Left ventricle myocardium inferior (tissue), 1 donor: ENCODE measurements at regions not wholly inside any gene's neighbourhood (a gene's known extent, or its start where the extent isn't known, plus 50 kb on each side); places are given as distances from the start of the nearest gene placed in this dataset.
"Not testable (repeated sequence)": the region's sequence is repeated elsewhere in the genome, so short reads cannot be mapped to it uniquely, and the experiment has no call there.

ENCODE experiments used
- DNase-seq: peaks from one replicate; pipeline ENCODE4 v3.0.0-alpha.2; 2020
- H3K27ac ChIP-seq: fragments of 200-600 bp; replicated peaks from 2 replicates; pipeline ENCODE4 v1.8.0; 2021
- H3K27me3 ChIP-seq: fragments of 200-600 bp; 2 replicates; pipeline ENCODE4 v1.8.0; 2021; ENCODE audit warnings: low read depth
- H3K36me3 ChIP-seq: fragments of 200-600 bp; 2 replicates; pipeline ENCODE4 v1.8.0; 2021
- H3K4me1 ChIP-seq: fragments of 200-600 bp; 2 replicates; pipeline ENCODE4 v1.8.0; 2021
- H3K4me3 ChIP-seq: fragments of 200-600 bp; 2 replicates; pipeline ENCODE4 v1.8.0; 2021; ENCODE audit warnings: mild to moderate bottlenecking, moderate library complexity
- H3K9me3 ChIP-seq: fragments of 200-600 bp; replicated peaks from 2 replicates; pipeline ENCODE4 v1.8.0; 2021
- CTCF ChIP-seq: fragments of 200-600 bp; IDR thresholded peaks from 2 replicates; pipeline ENCODE4 v1.8.0; 2021; ENCODE audit warnings: antibody characterized with exemption, mild to moderate bottlenecking, borderline replicate concordance
- intact Hi-C: fragments of 100-400 bp; cut with micrococcal nuclease; formaldehyde crosslinking; loops from one replicate; pipeline ENCODE4 v1.11.0; 2022
- donor health status: DM: no; HTN: yes; CAD: no; lungs with severe emphysema.

- no peaks in the 10 kb centered on the region for H3K27me3 ChIP-seq
- H3K36me3 ChIP-seq = no peaks in the 10 kb centered on the region
- TF ChIP-seq CTCF = no peak
- intact Hi-C loops = no loop called here
- H3K27ac ChIP-seq = no peak overlapping the region
- peaks cover 16% of the 10 kb centered on the region for H3K4me1 ChIP-seq
- DNase-seq = no peak
- H3K4me3 ChIP-seq = no peak overlapping the region
- peaks cover 8% of the 10 kb centered on the region for H3K9me3 ChIP-seq
These were observed 484.4 kb downstream of the ATP23 start for GRCh38 chr12:58425481-58426392.

- intact Hi-C loops, H3K27me3 ChIP-seq, H3K4me3 ChIP-seq, H3K36me3 ChIP-seq, DNase-seq, H3K9me3 ChIP-seq, H3K27ac ChIP-seq: not testable (repeated sequence)
- H3K4me1 ChIP-seq = peaks cover 16% of the 10 kb centered on the region
These were observed 485.1 kb downstream of the ATP23 start for GRCh38 chr12:58426437-58426836.

GRCh38 chr12:58433959-58434358 is 486.3 kb downstream of the LRIG3 start:
- no peaks in the 10 kb centered on the region for H3K9me3 ChIP-seq
- DNase-seq = no peak
- no peak overlapping the region for H3K27ac ChIP-seq
- no peak overlapping the region for H3K4me3 ChIP-seq
- H3K27me3 ChIP-seq = no peaks in the 10 kb centered on the region
- no peak for TF ChIP-seq CTCF
- H3K4me1 ChIP-seq = no peaks in the 10 kb centered on the region
- intact Hi-C loops = no loop called here
- no peaks in the 10 kb centered on the region for H3K36me3 ChIP-seq

- intact Hi-C loops = no loop called here
- TF ChIP-seq CTCF = no peak
- H3K27ac ChIP-seq = no peak overlapping the region
- H3K36me3 ChIP-seq = no peaks in the 10 kb centered on the region
- no peaks in the 10 kb centered on the region for H3K4me1 ChIP-seq
- H3K4me3 ChIP-seq = no peak overlapping the region
- DNase-seq = no peak
- H3K27me3 ChIP-seq = no peaks in the 10 kb centered on the region
- no peaks in the 10 kb centered on the region for H3K9me3 ChIP-seq
These were observed 485.6 kb downstream of the LRIG3 start for GRCh38 chr12:58434726-58435125.

GRCh38 chr12:58435647-58436046 is 484.7 kb downstream of the LRIG3 start:
- H3K4me1 ChIP-seq = no peaks in the 10 kb centered on the region
- H3K4me3 ChIP-seq = no peak overlapping the region
- no peaks in the 10 kb centered on the region for H3K36me3 ChIP-seq
- no peaks in the 10 kb centered on the region for H3K27me3 ChIP-seq
- H3K27ac ChIP-seq = no peak overlapping the region
- TF ChIP-seq CTCF = no peak
- DNase-seq = no peak
- H3K9me3 ChIP-seq = no peaks in the 10 kb centered on the region
- intact Hi-C loops = no loop called here

GRCh38 chr12:58441483-58441882 is 478.8 kb downstream of the LRIG3 start:
- Histone ChIP-seq H3K4me3 (no peak overlapping the region), H3K36me3 (no peaks in the 10 kb centered on the region), H3K27me3 (no peaks in the 10 kb centered on the region), H3K4me1 (no peaks in the 10 kb centered on the region), H3K27ac (no peak overlapping the region), H3K9me3 (no peaks in the 10 kb centered on the region)
- DNase-seq = no peak
- no peak for TF ChIP-seq CTCF
- intact Hi-C loops = loop anchor here (10.0 kb wide), 1 partner anchor 87 kb away; no protein-coding TSS in a partner anchor
